HL-60 (cell line): ENCODE measurements at regions not wholly inside any gene's neighbourhood (a gene's known extent, or its start where the extent isn't known, plus 50 kb on each side); places are given as distances from the start of the nearest gene placed in this dataset.

Experiments
- GABPA ChIP-seq: IDR thresholded peaks from 2 replicates; pipeline ENCODE4 v1.6.1; 2012; ENCODE audit warnings: low read depth
- POLR2AphosphoS5 ChIP-seq: IDR thresholded peaks from 2 replicates; pipeline ENCODE4 v1.6.1; 2012; ENCODE audit warnings: low read depth
- TF ChIP-seq, protein P1 (sequence below): IDR thresholded peaks from one replicate; pipeline ENCODE4 v1.5.1; 2011; ENCODE audit warnings: low read length, control low read depth, inconsistent platforms; ENCODE audit not compliant: insufficient read depth

DNA sequence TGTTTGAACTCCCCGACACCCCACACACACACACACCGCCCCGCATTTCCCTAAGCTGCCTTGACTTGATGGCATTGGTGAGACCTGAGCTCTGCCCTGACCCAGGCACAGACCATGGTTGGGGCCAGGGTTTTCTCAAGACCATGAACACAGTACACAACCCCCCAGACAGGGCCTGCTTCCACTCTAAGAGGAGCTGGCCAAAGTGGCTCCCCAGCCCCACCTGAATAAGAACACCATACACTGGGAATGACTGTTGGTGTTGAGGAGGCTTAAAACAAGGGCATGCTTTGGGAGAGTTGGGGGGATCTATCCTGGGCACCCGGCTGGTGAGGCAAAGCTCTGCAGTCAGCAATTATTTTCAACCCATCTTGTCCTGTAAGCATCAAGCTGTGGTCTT is 77.6 kb upstream of the SYT6 start:
- TF ChIP-seq POLR2AphosphoS5 (no peak), GABPA (no peak)
- TF ChIP-seq, protein P1, sequence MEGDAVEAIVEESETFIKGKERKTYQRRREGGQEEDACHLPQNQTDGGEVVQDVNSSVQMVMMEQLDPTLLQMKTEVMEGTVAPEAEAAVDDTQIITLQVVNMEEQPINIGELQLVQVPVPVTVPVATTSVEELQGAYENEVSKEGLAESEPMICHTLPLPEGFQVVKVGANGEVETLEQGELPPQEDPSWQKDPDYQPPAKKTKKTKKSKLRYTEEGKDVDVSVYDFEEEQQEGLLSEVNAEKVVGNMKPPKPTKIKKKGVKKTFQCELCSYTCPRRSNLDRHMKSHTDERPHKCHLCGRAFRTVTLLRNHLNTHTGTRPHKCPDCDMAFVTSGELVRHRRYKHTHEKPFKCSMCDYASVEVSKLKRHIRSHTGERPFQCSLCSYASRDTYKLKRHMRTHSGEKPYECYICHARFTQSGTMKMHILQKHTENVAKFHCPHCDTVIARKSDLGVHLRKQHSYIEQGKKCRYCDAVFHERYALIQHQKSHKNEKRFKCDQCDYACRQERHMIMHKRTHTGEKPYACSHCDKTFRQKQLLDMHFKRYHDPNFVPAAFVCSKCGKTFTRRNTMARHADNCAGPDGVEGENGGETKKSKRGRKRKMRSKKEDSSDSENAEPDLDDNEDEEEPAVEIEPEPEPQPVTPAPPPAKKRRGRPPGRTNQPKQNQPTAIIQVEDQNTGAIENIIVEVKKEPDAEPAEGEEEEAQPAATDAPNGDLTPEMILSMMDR = no peak
